ENCODE measurements at regions not wholly inside any gene's neighbourhood (a gene's known extent, or its start where the extent isn't known, plus 50 kb on each side); places are given as distances from the start of the nearest gene placed in this dataset.

DNA sequence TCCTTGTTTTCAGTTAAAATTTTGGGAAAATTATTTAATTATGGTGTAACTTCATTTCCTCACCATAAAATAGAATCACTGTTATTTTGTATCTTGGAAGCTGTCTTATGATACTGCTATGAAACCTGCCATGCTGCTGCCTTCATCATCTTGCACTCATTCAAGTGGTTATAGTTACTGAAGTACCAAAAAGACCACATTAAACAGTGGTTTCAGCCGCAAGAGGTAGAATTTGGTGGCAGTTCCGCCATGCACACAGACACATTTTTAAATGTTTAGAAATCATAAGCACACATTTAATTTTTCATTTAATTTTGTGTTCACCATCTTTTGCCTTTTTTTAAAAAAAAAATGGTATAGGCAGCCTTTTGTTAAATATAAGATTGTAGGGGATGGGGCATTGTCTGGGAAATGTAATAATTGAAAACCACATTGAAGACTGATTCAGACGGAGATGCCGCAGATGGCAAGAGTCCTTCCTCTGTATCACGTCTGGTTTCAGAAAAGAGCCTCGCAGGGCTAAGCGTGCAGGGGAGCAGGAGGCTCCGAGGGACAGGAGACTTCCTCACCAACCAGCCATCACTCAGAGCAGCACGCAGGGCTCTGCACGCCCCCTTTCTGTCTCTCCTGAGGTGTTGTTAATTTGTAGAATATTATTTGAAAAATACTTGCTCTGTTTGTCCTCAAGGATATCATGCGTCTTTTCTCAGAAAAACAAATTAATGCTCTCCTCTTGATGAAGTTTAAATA lies 115.2 kb upstream of the PELI2 start:
- TF ChIP-seq CTCF (IDR thresholded peaks at IDR 0.05): no peak
- no peak for TF ChIP-seq POLR2A (IDR thresholded peaks at IDR 0.05)
